ENCODE measurements at regions not wholly inside any gene's neighbourhood (a gene's known extent, or its start where the extent isn't known, plus 50 kb on each side); places are given as distances from the start of the nearest gene placed in this dataset.

- CTCF ChIA-PET = no interaction called here
- BruUV-seq (replicated peaks) = no TSS peak
- Histone ChIP-seq H3K27me3 (replicated peaks; ENCODE audit: insufficient read depth, low read depth, low read length, poor library complexity) (no peaks in the 10 kb centered on the region), H3K9me3 (ENCODE audit: low read depth, low read length, poor library complexity, severe bottlenecking) (no peaks in the 10 kb centered on the region), H3K27ac (ENCODE audit: low read depth, low read length, poor library complexity, severe bottlenecking) (no peak overlapping the region), H3K4me3 (ENCODE audit: low read depth, low read length, poor library complexity, severe bottlenecking) (no peak overlapping the region), H3K36me3 (ENCODE audit: insufficient read depth, low read length, poor library complexity, severe bottlenecking) (no peaks in the 10 kb centered on the region), H3K4me1 (ENCODE audit: insufficient read depth, low read length, poor library complexity, severe bottlenecking) (no peaks in the 10 kb centered on the region)
- TF ChIP-seq CTCF (conservative IDR thresholded peaks at IDR 0.05; ENCODE audit: low read depth, low read length) (no peak), EZH2 (IDR thresholded peaks at IDR 0.05; ENCODE audit: borderline replicate concordance, low read depth, low read length, poor library complexity, severe bottlenecking) (no peak)
- DNase-seq (ENCODE audit: low spot score) = no peak
- intact Hi-C loops (cut with micrococcal nuclease; ENCODE audit: unreplicated experiment) = no loop called here
- POLR2A ChIA-PET (ENCODE audit: low non-redundant PET) = no interaction called here
Observed at GRCh38 chrX:26070882-26071281, 67.3 kb upstream of the MAGEB18 start.

GRCh38 chrX:26071618-26072017 lies 66.5 kb upstream of the MAGEB18 start:
- intact Hi-C loops (cut with micrococcal nuclease; ENCODE audit: unreplicated experiment) = no loop called here
- CTCF ChIA-PET = no interaction called here
- Histone ChIP-seq H3K4me3 (ENCODE audit: low read depth, low read length, poor library complexity, severe bottlenecking) (no peak overlapping the region), H3K4me1 (ENCODE audit: insufficient read depth, low read length, poor library complexity, severe bottlenecking) (no peaks in the 10 kb centered on the region), H3K27ac (ENCODE audit: low read depth, low read length, poor library complexity, severe bottlenecking) (no peak overlapping the region), H3K27me3 (replicated peaks; ENCODE audit: insufficient read depth, low read depth, low read length, poor library complexity) (no peaks in the 10 kb centered on the region), H3K9me3 (ENCODE audit: low read depth, low read length, poor library complexity, severe bottlenecking) (no peaks in the 10 kb centered on the region), H3K36me3 (ENCODE audit: insufficient read depth, low read length, poor library complexity, severe bottlenecking) (no peaks in the 10 kb centered on the region)
- POLR2A ChIA-PET (ENCODE audit: low non-redundant PET) = no interaction called here
- TF ChIP-seq CTCF (conservative IDR thresholded peaks at IDR 0.05; ENCODE audit: low read depth, low read length) (no peak), EZH2 (IDR thresholded peaks at IDR 0.05; ENCODE audit: borderline replicate concordance, low read depth, low read length, poor library complexity, severe bottlenecking) (no peak)
- DNase-seq (ENCODE audit: low spot score) = no peak
- BruUV-seq (replicated peaks) = no TSS peak

DNA sequence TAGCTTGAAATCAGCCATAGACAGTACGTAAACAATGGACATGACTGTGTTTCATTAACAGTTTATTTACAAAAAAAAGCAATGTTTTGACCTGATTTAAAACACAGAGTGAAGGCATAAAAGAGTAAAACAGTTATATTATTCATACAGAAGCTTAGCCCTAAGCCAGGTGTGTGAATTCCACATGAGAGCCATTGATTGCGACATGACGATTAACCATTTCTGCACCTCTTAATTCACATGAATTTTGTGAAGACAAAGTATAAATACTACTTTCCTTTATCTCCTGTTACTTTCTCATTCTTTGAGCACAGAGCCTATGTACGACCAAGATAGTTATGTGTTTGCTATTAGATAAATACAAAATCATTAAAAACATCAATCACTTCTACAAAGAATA lies 55.0 kb upstream of the MAGEB18 start:
- no peaks in the 10 kb centered on the region for H3K4me1 ChIP-seq (ENCODE audit: insufficient read depth, low read length, poor library complexity, severe bottlenecking)
- no peaks in the 10 kb centered on the region for H3K9me3 ChIP-seq (ENCODE audit: low read depth, low read length, poor library complexity, severe bottlenecking)
- TF ChIP-seq EZH2 (IDR thresholded peaks at IDR 0.05; ENCODE audit: borderline replicate concordance, low read depth, low read length, poor library complexity, severe bottlenecking) (no peak), CTCF (conservative IDR thresholded peaks at IDR 0.05; ENCODE audit: low read depth, low read length) (no peak)
- H3K27ac ChIP-seq (ENCODE audit: low read depth, low read length, poor library complexity, severe bottlenecking) = no peak overlapping the region
- no peak overlapping the region for H3K4me3 ChIP-seq (ENCODE audit: low read depth, low read length, poor library complexity, severe bottlenecking)
- BruUV-seq (replicated peaks) = no TSS peak
- H3K27me3 ChIP-seq (replicated peaks; ENCODE audit: insufficient read depth, low read depth, low read length, poor library complexity) = no peaks in the 10 kb centered on the region
- intact Hi-C loops (cut with micrococcal nuclease; ENCODE audit: unreplicated experiment) = no loop called here
- POLR2A ChIA-PET (ENCODE audit: low non-redundant PET) = no interaction called here
- H3K36me3 ChIP-seq (ENCODE audit: insufficient read depth, low read length, poor library complexity, severe bottlenecking) = no peaks in the 10 kb centered on the region
- CTCF ChIA-PET = no interaction called here
- DNase-seq (ENCODE audit: low spot score) = no peak
